GM21786 (cell line): ENCODE measurements at regions not wholly inside any gene's neighbourhood (a gene's known extent, or its start where the extent isn't known, plus 50 kb on each side); places are given as distances from the start of the nearest gene placed in this dataset.
"Not testable (repeated sequence)": the region's sequence is repeated elsewhere in the genome, so short reads cannot be mapped to it uniquely, and the experiment has no call there.

ENCODE experiments used
- ATAC-seq: cut with Tn5 transposase; IDR thresholded peaks from one replicate; pipeline ENCODE4 v1.9.1; 2021; ENCODE audit not compliant: unreplicated experiment

GRCh38 chr12:90235642-90236041, 527.0 kb upstream of the ATP2B1 start:
- ATAC-seq: no peak

- no peak for ATAC-seq
Observed at GRCh38 chr12:90234472-90234871, 525.8 kb upstream of the ATP2B1 start.

- ATAC-seq: no peak
Observed at GRCh38 chr12:90233168-90234100, 524.8 kb upstream of the ATP2B1 start.

- ATAC-seq: no peak
Observed at GRCh38 chr12:90229407-90230170, 521.0 kb upstream of the ATP2B1 start.

- no peak for ATAC-seq
Observed at GRCh38 chr12:90226211-90226610, 517.6 kb upstream of the ATP2B1 start.

DNA sequence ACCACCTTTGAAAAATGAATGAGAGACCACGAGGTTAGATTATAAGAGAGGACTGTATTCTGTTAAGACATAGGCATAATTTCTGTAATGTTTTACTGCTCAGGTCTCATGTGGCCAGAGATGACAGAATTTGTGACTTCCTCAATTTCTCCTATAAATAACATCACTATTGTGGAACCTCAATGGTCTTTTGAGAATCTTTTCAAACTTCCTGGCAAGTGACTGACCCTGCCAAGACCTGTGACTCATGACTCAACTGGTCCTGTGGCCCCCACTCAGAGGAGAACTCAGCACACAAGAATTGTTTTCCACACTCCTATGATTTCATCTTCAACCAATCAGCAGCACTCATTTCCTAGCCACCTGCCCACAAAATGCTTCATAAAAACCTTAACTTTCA, 508.2 kb upstream of the ATP2B1 start:
- no peak for ATAC-seq

- ATAC-seq: no peak
Observed at GRCh38 chr12:90216020-90216552, 507.4 kb upstream of the ATP2B1 start.

- ATAC-seq: no peak
Observed at GRCh38 chr12:90211017-90211416, 502.4 kb upstream of the ATP2B1 start.

GRCh38 chr12:90209029-90209428, 500.4 kb upstream of the ATP2B1 start:
- ATAC-seq: no peak

GRCh38 chr12:90208379-90208778, 499.7 kb upstream of the ATP2B1 start:
- ATAC-seq: not testable (repeated sequence)

DNA sequence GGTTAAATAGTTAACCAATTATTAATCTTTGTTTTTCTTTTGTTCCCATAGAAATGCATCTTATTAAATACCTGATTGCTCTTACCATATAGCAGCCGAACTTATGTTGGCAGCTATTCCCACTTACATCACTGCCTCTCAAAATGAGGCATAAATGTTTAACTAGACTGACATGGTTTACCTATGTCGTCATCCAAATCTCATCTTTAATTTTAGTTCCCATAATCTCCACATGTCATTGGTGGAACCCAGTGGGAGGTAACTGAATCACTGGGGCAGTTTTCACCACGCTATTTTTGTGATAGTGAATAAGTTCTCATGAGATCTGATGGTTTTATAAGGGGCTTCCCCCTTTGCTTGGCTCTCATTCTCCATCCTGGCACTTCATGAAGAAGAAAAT, 499.2 kb upstream of the ATP2B1 start:
- ATAC-seq: no peak

DNA sequence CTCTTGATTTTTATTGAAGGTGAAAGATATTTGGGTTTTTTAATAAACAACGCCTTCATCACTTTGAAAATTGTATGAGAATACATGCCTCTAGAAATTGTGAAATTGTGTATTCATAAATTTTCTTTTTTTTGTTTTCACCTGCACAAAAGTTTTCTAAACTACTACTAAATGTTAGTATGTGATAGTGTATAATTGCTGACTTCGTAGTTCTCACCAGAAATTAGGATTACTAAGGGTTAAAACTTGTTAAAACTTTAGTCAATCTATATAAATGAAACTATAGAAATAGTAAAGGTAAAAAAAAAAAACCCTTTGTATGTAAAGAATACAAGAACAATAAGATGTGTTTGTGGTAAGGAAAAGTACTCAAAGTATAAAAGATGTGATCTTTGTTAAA, 496.5 kb upstream of the ATP2B1 start:
- ATAC-seq: no peak

GRCh38 chr12:90203556-90203955, 494.9 kb upstream of the ATP2B1 start:
- no peak for ATAC-seq

DNA sequence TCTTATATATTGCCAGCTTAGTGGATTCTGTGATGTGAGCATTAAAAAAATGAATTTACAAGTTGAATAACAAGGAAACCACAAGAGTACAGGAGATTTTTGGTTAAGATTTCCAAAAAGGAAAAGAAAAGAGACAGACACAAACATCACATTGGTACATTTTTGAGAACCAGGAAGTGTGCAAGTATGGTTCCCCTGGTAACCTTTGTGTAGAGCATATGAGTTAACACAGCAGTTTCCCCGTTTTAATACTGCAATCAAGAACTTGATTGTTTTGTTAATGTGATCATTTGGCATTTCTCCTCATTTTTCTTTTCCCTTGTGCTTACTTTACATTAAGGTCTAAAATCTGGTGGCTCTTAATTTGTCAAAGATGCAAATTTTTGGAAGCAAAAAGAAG, 490.4 kb upstream of the ATP2B1 start:
- ATAC-seq: no peak

DNA sequence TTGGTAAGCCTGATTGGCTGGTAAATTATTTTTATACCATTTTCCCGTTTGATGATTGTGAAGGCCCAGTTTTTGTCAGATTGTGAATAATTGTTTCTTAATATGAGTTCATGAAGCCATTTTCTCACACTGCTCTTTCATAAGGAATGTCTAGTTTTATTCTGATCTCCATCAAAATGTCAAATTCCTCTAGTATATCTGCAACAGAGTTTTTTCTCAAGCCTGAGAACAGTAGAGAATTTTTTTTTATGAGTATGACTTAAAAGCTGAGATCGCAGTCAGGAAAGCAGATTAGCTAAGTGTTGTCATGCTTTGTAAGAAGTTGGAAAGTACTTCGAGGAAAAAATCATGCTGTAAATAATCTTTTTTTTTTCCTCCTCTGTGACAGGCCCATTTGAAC, 484.9 kb upstream of the ATP2B1 start:
- ATAC-seq: no peak

DNA sequence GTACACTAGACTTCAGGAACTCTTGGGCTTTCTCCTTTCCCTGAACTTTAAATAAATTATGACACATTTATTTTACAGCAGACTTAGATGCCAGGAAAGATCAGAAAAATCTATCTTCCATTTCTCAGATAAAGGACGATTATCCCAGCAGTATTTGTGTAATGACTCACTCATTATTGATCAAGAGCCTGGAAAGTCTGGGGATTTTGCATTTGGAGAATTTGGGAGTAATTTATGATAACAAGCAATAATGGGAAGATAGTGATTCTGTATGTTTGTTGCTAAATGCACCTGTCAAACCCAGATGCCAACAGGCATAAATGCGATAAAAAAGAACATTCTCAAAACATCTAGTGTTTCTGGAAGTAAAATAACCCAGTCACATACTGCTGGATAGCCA, 480.2 kb upstream of the ATP2B1 start:
- ATAC-seq: no peak

DNA sequence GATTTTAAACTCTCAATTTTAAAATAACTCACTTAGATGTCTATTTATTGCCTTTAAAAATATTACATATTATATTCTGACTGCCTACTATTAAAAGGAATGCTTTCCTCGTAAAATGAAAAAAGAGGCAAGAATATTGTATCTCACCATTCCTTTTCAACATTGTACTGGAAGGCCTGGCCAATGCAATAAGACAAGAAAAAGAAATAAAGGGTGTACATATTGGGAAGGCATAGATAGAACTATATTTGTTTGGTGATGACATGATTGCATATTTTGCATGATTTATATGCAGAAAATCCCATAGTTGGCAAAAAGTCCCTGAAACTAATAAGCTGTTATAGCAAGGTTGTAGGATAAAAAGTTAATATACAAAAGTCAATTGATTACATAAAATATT, 474.6 kb upstream of the ATP2B1 start:
- no peak for ATAC-seq

DNA sequence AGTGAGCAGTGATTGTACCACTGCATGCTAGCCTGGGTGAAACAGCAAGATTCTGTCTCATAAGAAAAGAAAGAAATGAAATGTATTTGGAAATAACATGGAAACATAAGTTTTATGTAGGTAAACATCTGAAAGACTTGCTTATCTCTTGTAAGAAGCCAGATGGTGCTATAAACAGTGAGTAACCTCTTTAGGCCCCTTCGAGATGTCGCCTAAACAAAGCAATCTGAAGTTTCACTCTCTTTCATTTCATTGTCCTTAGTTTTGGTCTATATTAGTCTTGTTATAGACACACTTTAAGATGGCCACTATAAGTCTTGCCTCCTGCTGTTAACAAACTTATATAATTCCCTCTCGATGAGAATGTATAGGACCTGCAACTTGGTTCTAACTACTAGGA, 472.6 kb upstream of the ATP2B1 start:
- ATAC-seq: no peak

- ATAC-seq: no peak
Observed at GRCh38 chr12:90174956-90175355, 466.3 kb upstream of the ATP2B1 start.

- ATAC-seq: no peak
Observed at GRCh38 chr12:90174198-90174510, 465.5 kb upstream of the ATP2B1 start.

- ATAC-seq: no peak
Observed at GRCh38 chr12:90173499-90174197, 465.0 kb upstream of the ATP2B1 start.
